ENCODE measurements at regions not wholly inside any gene's neighbourhood (a gene's known extent, or its start where the extent isn't known, plus 50 kb on each side); places are given as distances from the start of the nearest gene placed in this dataset.

- Histone ChIP-seq H2AFZ (ENCODE audit: low read depth, low read length) (peak overlapping the region; percentile 38), H3K9me1 (replicated peaks; ENCODE audit: control insufficient read depth, extremely low read depth, insufficient read depth, low read length) (no peaks in the 10 kb centered on the region), H4K20me1 (replicated peaks; ENCODE audit: control insufficient read depth, extremely low read depth, insufficient read depth, low read length) (no peaks in the 10 kb centered on the region), H3K27me3 (ENCODE audit: control insufficient read depth in 2 of 2, insufficient read depth in 2 of 2, low read length in 2 of 2) (no peaks in the 10 kb centered on the region), H3K9ac (replicated peaks; ENCODE audit: extremely low read depth, insufficient read depth, low read length) (no peak overlapping the region), H3K4me1 (ENCODE audit: control insufficient read depth, extremely low read depth, insufficient read depth, low read length) (no peaks in the 10 kb centered on the region), H3K27ac (ENCODE audit: insufficient read depth, low read depth, low read length) (no peak overlapping the region), H3K9me3 (replicated peaks; ENCODE audit: control insufficient read depth, insufficient read depth, low read length) (no peaks in the 10 kb centered on the region), H3K36me3 (ENCODE audit: control insufficient read depth in 2 of 2, extremely low read depth in 1 of 2, insufficient read depth in 2 of 2, low read length in 2 of 2) (no peaks in the 10 kb centered on the region), H3K4me3 (replicated peaks in 1 of 3; ENCODE audit: insufficient read depth in 1 of 3, low read depth in 1 of 3, low read length in 3 of 3) (no peak overlapping the region), H3K4me2 (ENCODE audit: insufficient read depth, low read length) (no peak overlapping the region), H3K79me2 (ENCODE audit: control insufficient read depth, insufficient read depth, low read length) (no peaks in the 10 kb centered on the region)
- dilution Hi-C loops (cut with MboI; ENCODE audit: extremely low pct_ligation_motif_present, low sequenced_read_pairs) (no loop called here), intact Hi-C loops (cut with micrococcal nuclease) (no loop called here)
- FAIRE-seq (no peak), DNase-seq (ENCODE audit: low read depth, low spot score) (no peak)
- POLR2A ChIA-PET = no interaction called here
- no TSS peak for BruUV-seq (replicated peaks)
- CTCF ChIA-PET = no interaction called here
- TF ChIP-seq POLR2AphosphoS5 (IDR thresholded peaks at IDR 0.05; ENCODE audit: insufficient read depth, low read depth, low read length) (no peak), GATA2 (IDR thresholded peaks at IDR 0.05; ENCODE audit: insufficient read depth, insufficient read length, low read depth, low read length) (no peak), JUN (IDR thresholded peaks at IDR 0.05; ENCODE audit: borderline replicate concordance, insufficient read depth, insufficient read length, low read depth) (no peak), MAX (IDR thresholded peaks at IDR 0.05; ENCODE audit: insufficient read depth, insufficient read length) (no peak), MYC (IDR thresholded peaks at IDR 0.05; ENCODE audit: low read depth, low read length) (no peak), POLR2A (IDR thresholded peaks at IDR 0.05; ENCODE audit: low read depth, low read length) (no peak), FOS (IDR thresholded peaks at IDR 0.05; ENCODE audit: borderline replicate concordance, insufficient read depth, low read length) (no peak), EZH2 (IDR thresholded peaks at IDR 0.05; ENCODE audit: borderline replicate concordance, low read depth, low read length, severe bottlenecking) (no peak)
- TF ChIP-seq, protein P1, sequence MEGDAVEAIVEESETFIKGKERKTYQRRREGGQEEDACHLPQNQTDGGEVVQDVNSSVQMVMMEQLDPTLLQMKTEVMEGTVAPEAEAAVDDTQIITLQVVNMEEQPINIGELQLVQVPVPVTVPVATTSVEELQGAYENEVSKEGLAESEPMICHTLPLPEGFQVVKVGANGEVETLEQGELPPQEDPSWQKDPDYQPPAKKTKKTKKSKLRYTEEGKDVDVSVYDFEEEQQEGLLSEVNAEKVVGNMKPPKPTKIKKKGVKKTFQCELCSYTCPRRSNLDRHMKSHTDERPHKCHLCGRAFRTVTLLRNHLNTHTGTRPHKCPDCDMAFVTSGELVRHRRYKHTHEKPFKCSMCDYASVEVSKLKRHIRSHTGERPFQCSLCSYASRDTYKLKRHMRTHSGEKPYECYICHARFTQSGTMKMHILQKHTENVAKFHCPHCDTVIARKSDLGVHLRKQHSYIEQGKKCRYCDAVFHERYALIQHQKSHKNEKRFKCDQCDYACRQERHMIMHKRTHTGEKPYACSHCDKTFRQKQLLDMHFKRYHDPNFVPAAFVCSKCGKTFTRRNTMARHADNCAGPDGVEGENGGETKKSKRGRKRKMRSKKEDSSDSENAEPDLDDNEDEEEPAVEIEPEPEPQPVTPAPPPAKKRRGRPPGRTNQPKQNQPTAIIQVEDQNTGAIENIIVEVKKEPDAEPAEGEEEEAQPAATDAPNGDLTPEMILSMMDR (IDR thresholded peaks at IDR 0.05; ENCODE audit: extremely low read depth in 1 of 2, insufficient read depth in 1 of 2, low read depth in 1 of 2, low read length in 2 of 2) = no peak
These were observed 624.3 kb upstream of the GHITM start for GRCh38 chr10:83515001-83515400.

All from endothelial cell of umbilical vein (primary cell).